HepG2 (cell line): ENCODE measurements at regions not wholly inside any gene's neighbourhood (a gene's known extent, or its start where the extent isn't known, plus 50 kb on each side); places are given as distances from the start of the nearest gene placed in this dataset.
A peak's percentile ranks its signal among the peaks of the same experiment; 100 is the strongest.

Source experiments
- ATAC-seq: fragments of 200-7000 bp; cut with Tn5 transposase; 3 replicates; pipeline ENCODE4 v1.9.1; 2020; ENCODE audit warnings: mild to moderate bottlenecking, moderate library complexity
- BruUV-seq: library from RNA; stranded (reverse); fragments of 400-500 nt; replicated peaks from 2 replicates; lab custom pipeline; 2021; lab: Mats Ljungman, UMichigan
- CTCF ChIA-PET: fragments of 300-600 bp; formaldehyde crosslinking; extraction: SDS; loops from one replicate; lab custom pipeline; 2021; ENCODE audit warnings: low total read pairs, inconsistent platforms, low intra/inter-chr PET ratio; lab: Yijun Ruan, JAX
- POLR2A ChIA-PET: fragments of 350-600 bp; sonication (Branson Sonifier 250); formaldehyde crosslinking; loops from one replicate; lab custom pipeline; 2020; ENCODE audit warnings: antibody characterized with exemption, inconsistent platforms; lab: Yijun Ruan, JAX
- DNase-seq: peaks from one replicate; pipeline ENCODE4 v3.0.0-alpha.2; 2015; ENCODE audit warnings: low spot score
- FAIRE-seq: peaks from 3 replicates; lab custom pipeline; 2011; peaks lifted over from hg19 to GRCh38; lab: Jason Lieb, UNC
- H2AFZ ChIP-seq: one replicate; pipeline ENCODE4 v1.6.1; 2011; ENCODE audit warnings: low read length, inconsistent platforms
- H3K27ac ChIP-seq: fragments of 300-600 bp; 3 replicates; pipeline ENCODE4 v1.8.0; 2011; ENCODE audit warnings: mixed run types, mild to moderate bottlenecking, mixed read lengths, low read length, inconsistent platforms; ENCODE audit not compliant: insufficient read depth; ENCODE audit errors: extremely low read length
- H3K27me3 ChIP-seq, 2 experiments: fragments of 200-600 bp in 1 of 2; 2 replicates in 1 of 2; 3 replicates in 1 of 2; pipeline versions ENCODE4 v1.6.0 to v1.8.0; 2011; ENCODE audit warnings: low read length in 2 of 2, mild to moderate bottlenecking in 2 of 2, moderate library complexity in 2 of 2, inconsistent platforms in 1 of 2; ENCODE audit not compliant: insufficient read depth in 2 of 2, control insufficient read depth in 1 of 2
- H3K36me3 ChIP-seq, 2 experiments: fragments of 200-600 bp in 1 of 2; replicated peaks in 1 of 2; 2 replicates in 1 of 2; 3 replicates in 1 of 2; pipeline versions ENCODE4 v1.5.1 to v1.8.0; 2011; ENCODE audit warnings: low read length in 2 of 2, inconsistent platforms in 1 of 2; ENCODE audit not compliant: insufficient read depth in 2 of 2, control insufficient read depth in 1 of 2
- H3K4me1 ChIP-seq: 2 replicates; pipeline ENCODE4 v1.5.1; 2012; ENCODE audit warnings: low read length, inconsistent platforms; ENCODE audit not compliant: insufficient read depth
- H3K4me2 ChIP-seq: 2 replicates; pipeline ENCODE4 v1.6.0; 2011; ENCODE audit warnings: low read depth, low read length, inconsistent platforms
- H3K4me3 ChIP-seq, 3 experiments: fragments of 200-600 bp in 1 of 3; sonication (generic), shearing (Covaris generic) in 1 of 3; replicated peaks in 1 of 3; 2 replicates each; pipeline ENCODE4 v1.5.1; 2011 to 2016; ENCODE audit warnings: low read length in 3 of 3, inconsistent platforms in 2 of 3, low read depth in 2 of 3, mild to moderate bottlenecking in 2 of 3, control low read depth in 1 of 3, mixed read lengths in 1 of 3; ENCODE audit not compliant: insufficient read depth in 1 of 3
- H3K79me2 ChIP-seq: one replicate; pipeline ENCODE4 v1.6.1; 2011; ENCODE audit warnings: low read length, inconsistent platforms; ENCODE audit not compliant: insufficient read depth
- H3K9ac ChIP-seq: 2 replicates; pipeline ENCODE4 v1.6.0; 2011; ENCODE audit warnings: mild to moderate bottlenecking, low read depth, low read length, inconsistent platforms; ENCODE audit not compliant: insufficient read depth
- H3K9me3 ChIP-seq: 2 replicates; pipeline ENCODE4 v1.5.1; 2012; ENCODE audit warnings: mild to moderate bottlenecking, low read length
- H4K20me1 ChIP-seq: 2 replicates; pipeline ENCODE4 v1.6.0; 2011; ENCODE audit warnings: inconsistent platforms, mild to moderate bottlenecking, low read length, moderate library complexity; ENCODE audit not compliant: insufficient read depth
- DNMT1 ChIP-seq: sonication (generic); formaldehyde crosslinking; IDR thresholded peaks from 2 replicates; pipeline ENCODE4 v1.5.1; 2020; ENCODE audit warnings: mild to moderate bottlenecking, missing genetic modification reagents
- EP300 ChIP-seq, 3 experiments: sonication (generic) in 1 of 3; formaldehyde crosslinking in 1 of 3; IDR thresholded peaks; 2 replicates each; pipeline versions ENCODE4 v1.5.1 to v1.6.1; 2011 to 2020; ENCODE audit warnings: low read depth in 2 of 3, low read length in 2 of 3, borderline replicate concordance in 1 of 3, improper control_type of control experiment in 1 of 3, mild to moderate bottlenecking in 1 of 3, missing genetic modification reagents in 1 of 3, moderate library complexity in 1 of 3
- FOSL2 ChIP-seq: sonication (generic); formaldehyde crosslinking; IDR thresholded peaks from 2 replicates; pipeline ENCODE4 v1.4.0; 2020; ENCODE audit warnings: missing genetic modification reagents
- HDAC2 ChIP-seq: sonication (generic); formaldehyde crosslinking; IDR thresholded peaks from 2 replicates; pipeline ENCODE4 v1.4.0; 2020; ENCODE audit warnings: missing genetic modification reagents
- HNF4A ChIP-seq: sonication (generic); formaldehyde crosslinking; IDR thresholded peaks from 2 replicates; pipeline ENCODE4 v1.4.0; 2020; ENCODE audit warnings: missing genetic modification reagents
- MED8 ChIP-seq: sonication (generic); formaldehyde crosslinking; IDR thresholded peaks from 2 replicates; pipeline ENCODE4 v1.8.1; 2023; ENCODE audit warnings: mild to moderate bottlenecking, missing genetic modification reagents; ENCODE audit not compliant: insufficient replicate concordance
- RORA ChIP-seq: sonication (generic); formaldehyde crosslinking; IDR thresholded peaks from 2 replicates; pipeline ENCODE4 v1.5.0; 2020; ENCODE audit warnings: mild to moderate bottlenecking, missing genetic modification reagents, moderate library complexity
- SAP130 ChIP-seq: IDR thresholded peaks from 2 replicates; pipeline ENCODE4 v1.6.1; 2016; ENCODE audit warnings: low read depth
- TEAD3 ChIP-seq: optimal IDR thresholded peaks from 2 replicates; pipeline ENCODE3; 2016; ENCODE audit warnings: borderline replicate concordance
- ZFX ChIP-seq: sonication (generic); formaldehyde crosslinking; IDR thresholded peaks from 2 replicates; pipeline ENCODE4 v1.4.0; 2020; ENCODE audit warnings: mild to moderate bottlenecking, low read depth, missing genetic modification reagents, moderate library complexity
- ZNF24 ChIP-seq: fragments of 450-650 bp; IDR thresholded peaks from 2 replicates; pipeline ENCODE4 v1.6.1; 2017; ENCODE audit warnings: antibody characterized with exemption, mild to moderate bottlenecking
- ZNF263 ChIP-seq: sonication (generic); formaldehyde crosslinking; IDR thresholded peaks from 2 replicates; pipeline ENCODE4 v1.4.0; 2020; ENCODE audit warnings: missing genetic modification reagents
- WGBS: methylation state at CpG from one replicate; pipeline ENCODE4 v1.1.6; 2017; ENCODE audit warnings: low lambda C conversion rate; 5-methylcytosine and 5-hydroxymethylcytosine counted together
- in situ Hi-C: cut with HindIII; loops from 2 replicates; pipeline ENCODE4 v1.10.0; 2017; ENCODE audit warnings: low pct_unique_long_range_greater_than_20kb; ENCODE audit not compliant: extremely low pct_ligation_motif_present
- intact Hi-C: fragments of 100-400 bp; cut with micrococcal nuclease; formaldehyde crosslinking; loops from one replicate; pipeline ENCODE4 v1.10.0; 2022; ENCODE audit not compliant: unreplicated experiment
- TF ChIP-seq, protein P1 (sequence below): fragments of 450-650 bp; IDR thresholded peaks from 2 replicates; pipeline ENCODE4 v1.6.1; 2017; ENCODE audit warnings: mild to moderate bottlenecking
- TF ChIP-seq, protein P2 (sequence below): IDR thresholded peaks from 2 replicates; pipeline ENCODE4 v1.6.1; 2016; ENCODE audit warnings: mild to moderate bottlenecking
- TF ChIP-seq, protein P3 (sequence below): sonication (generic); formaldehyde crosslinking; IDR thresholded peaks from 2 replicates; pipeline ENCODE4 v1.4.0; 2020; ENCODE audit warnings: missing genetic modification reagents
- TF ChIP-seq, protein P4 (sequence below), 2 experiments: fragments of 450-650 bp in 1 of 2; sonication (generic) in 1 of 2; formaldehyde crosslinking; IDR thresholded peaks; 2 replicates each; pipeline versions ENCODE4 v1.5.0 to v1.8.0; 2020 to 2022; ENCODE audit warnings: mild to moderate bottlenecking in 1 of 2, missing genetic modification reagents in 1 of 2

DNA sequence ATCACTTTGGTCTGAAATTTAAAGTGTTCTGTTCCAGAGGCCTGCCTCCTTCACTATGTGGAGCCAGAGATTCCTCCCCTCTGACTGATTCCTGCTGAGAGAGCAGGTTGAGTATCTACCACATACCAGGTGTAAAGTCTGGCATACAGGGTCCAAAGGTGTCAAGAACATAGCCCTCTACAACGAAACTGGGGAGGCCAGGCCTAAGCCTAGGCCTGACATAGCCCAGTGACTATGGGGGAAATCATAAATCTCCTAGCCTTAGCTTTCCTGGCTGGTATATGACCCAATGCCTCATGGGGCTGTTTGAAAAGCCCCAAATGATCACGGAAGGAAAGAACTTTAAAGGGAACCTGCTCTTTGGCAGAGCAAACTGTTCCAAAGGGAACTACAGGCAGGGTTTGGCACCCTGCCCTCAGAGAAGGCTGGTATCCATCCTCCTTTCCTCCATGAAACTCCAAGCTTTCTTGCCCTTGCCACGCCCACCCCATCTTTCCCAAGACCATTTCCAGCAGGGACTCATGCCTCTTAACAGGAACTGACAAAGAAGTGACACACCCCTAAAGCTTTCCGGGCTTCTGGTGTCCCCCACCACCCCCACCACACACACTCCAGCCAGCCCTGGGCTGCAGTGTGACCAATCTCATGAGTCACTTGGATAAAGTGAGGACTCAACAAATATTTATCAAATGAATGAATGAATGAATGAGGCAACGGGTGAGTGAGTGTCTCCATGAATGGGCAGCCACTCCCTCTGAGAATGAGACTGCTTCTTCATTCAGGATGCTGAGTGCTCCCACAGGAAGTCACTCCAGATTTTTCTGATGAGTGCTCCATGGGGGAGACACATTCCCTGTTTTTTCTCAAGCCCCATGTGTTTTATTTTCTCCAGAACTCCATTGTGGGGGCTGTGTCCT is 93.3 kb upstream of the CALM2 start:
- Histone ChIP-seq H3K4me3 (no peak overlapping the region), H2AFZ (no peak overlapping the region), H3K27ac (no peak overlapping the region), H3K4me1 (peaks cover 87% of the 10 kb centered on the region), H3K36me3 (no peaks in the 10 kb centered on the region), H3K9me3 (no peaks in the 10 kb centered on the region), H3K9ac (no peak overlapping the region), H3K4me2 (0 out of 2 replicates have a peak overlapping the region, but pooled peaks have one; percentile 18), H4K20me1 (no peaks in the 10 kb centered on the region), H3K27me3 (no peaks in the 10 kb centered on the region), H3K79me2 (no peaks in the 10 kb centered on the region)
- BruUV-seq: no TSS peak
- ATAC-seq (no peak), DNase-seq (peak; percentile 66), FAIRE-seq (no peak)
- ChIA-PET CTCF (no interaction called here), POLR2A (interaction anchor here (0.6 kb wide), 1 partner anchor 50 kb away, joined by 3 read pairs; no protein-coding TSS in a partner anchor)
- intact Hi-C loops (loop anchor here (5.0 kb wide), 1 partner anchor 42 kb away; no protein-coding TSS in a partner anchor), in situ Hi-C loops (no loop called here)
- 11% methylated on average over 5 of the region's 5 CpGs for WGBS
- peak; percentile 86 for TF ChIP-seq FOSL2 (CRISPR knock-in tag)
- TF ChIP-seq, protein P1, sequence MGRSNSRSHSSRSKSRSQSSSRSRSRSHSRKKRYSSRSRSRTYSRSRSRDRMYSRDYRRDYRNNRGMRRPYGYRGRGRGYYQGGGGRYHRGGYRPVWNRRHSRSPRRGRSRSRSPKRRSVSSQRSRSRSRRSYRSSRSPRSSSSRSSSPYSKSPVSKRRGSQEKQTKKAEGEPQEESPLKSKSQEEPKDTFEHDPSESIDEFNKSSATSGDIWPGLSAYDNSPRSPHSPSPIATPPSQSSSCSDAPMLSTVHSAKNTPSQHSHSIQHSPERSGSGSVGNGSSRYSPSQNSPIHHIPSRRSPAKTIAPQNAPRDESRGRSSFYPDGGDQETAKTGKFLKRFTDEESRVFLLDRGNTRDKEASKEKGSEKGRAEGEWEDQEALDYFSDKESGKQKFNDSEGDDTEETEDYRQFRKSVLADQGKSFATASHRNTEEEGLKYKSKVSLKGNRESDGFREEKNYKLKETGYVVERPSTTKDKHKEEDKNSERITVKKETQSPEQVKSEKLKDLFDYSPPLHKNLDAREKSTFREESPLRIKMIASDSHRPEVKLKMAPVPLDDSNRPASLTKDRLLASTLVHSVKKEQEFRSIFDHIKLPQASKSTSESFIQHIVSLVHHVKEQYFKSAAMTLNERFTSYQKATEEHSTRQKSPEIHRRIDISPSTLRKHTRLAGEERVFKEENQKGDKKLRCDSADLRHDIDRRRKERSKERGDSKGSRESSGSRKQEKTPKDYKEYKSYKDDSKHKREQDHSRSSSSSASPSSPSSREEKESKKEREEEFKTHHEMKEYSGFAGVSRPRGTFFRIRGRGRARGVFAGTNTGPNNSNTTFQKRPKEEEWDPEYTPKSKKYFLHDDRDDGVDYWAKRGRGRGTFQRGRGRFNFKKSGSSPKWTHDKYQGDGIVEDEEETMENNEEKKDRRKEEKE: no peak
- TF ChIP-seq, protein P2, sequence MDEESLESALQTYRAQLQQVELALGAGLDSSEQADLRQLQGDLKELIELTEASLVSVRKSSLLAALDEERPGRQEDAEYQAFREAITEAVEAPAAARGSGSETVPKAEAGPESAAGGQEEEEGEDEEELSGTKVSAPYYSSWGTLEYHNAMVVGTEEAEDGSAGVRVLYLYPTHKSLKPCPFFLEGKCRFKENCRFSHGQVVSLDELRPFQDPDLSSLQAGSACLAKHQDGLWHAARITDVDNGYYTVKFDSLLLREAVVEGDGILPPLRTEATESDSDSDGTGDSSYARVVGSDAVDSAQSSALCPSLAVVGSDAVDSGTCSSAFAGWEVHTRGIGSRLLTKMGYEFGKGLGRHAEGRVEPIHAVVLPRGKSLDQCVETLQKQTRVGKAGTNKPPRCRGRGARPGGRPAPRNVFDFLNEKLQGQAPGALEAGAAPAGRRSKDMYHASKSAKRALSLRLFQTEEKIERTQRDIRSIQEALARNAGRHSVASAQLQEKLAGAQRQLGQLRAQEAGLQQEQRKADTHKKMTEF (CRISPR knock-in tag): no peak
- TF ChIP-seq, protein P3, sequence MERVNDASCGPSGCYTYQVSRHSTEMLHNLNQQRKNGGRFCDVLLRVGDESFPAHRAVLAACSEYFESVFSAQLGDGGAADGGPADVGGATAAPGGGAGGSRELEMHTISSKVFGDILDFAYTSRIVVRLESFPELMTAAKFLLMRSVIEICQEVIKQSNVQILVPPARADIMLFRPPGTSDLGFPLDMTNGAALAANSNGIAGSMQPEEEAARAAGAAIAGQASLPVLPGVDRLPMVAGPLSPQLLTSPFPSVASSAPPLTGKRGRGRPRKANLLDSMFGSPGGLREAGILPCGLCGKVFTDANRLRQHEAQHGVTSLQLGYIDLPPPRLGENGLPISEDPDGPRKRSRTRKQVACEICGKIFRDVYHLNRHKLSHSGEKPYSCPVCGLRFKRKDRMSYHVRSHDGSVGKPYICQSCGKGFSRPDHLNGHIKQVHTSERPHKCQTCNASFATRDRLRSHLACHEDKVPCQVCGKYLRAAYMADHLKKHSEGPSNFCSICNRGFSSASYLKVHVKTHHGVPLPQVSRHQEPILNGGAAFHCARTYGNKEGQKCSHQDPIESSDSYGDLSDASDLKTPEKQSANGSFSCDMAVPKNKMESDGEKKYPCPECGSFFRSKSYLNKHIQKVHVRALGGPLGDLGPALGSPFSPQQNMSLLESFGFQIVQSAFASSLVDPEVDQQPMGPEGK (CRISPR knock-in tag): peak; percentile 23
- TF ChIP-seq, protein P4, sequence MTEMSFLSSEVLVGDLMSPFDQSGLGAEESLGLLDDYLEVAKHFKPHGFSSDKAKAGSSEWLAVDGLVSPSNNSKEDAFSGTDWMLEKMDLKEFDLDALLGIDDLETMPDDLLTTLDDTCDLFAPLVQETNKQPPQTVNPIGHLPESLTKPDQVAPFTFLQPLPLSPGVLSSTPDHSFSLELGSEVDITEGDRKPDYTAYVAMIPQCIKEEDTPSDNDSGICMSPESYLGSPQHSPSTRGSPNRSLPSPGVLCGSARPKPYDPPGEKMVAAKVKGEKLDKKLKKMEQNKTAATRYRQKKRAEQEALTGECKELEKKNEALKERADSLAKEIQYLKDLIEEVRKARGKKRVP (CRISPR knock-in tag; IDR thresholded peaks at IDR 0.05): peak in 1 of 2 experiments; percentile 50; a peak in 1 of 4 replicates
- TF ChIP-seq TEAD3 (CRISPR knock-in tag): peak; percentile 7
- no peak for TF ChIP-seq DNMT1 (CRISPR knock-in tag)
- peak; percentile 36; the same call in 1 of the 2 replicates for TF ChIP-seq SAP130 (CRISPR knock-in tag)
- TF ChIP-seq HNF4A (CRISPR knock-in tag): peak; percentile 49; the same call in 1 of the 2 replicates
- peak; percentile 13; the same call in 1 of the 2 replicates for TF ChIP-seq HDAC2 (CRISPR knock-in tag)
- TF ChIP-seq ZNF24: peak; percentile 88
- TF ChIP-seq ZFX: peak; percentile 28; the same call in 1 of the 2 replicates
- peak; percentile 94 for TF ChIP-seq ZNF263 (CRISPR knock-in tag)
- no peak for TF ChIP-seq MED8 (CRISPR knock-in tag)
- TF ChIP-seq RORA (CRISPR knock-in tag): no peak
- peak in 1 of 2 experiments; percentile 25; a peak in 1 of 4 replicates for TF ChIP-seq EP300 (IDR thresholded peaks at IDR 0.05; ENCODE audit: low read depth in 2 of 2, low read length in 2 of 2)
- TF ChIP-seq EP300 (CRISPR knock-in tag; IDR thresholded peaks at IDR 0.05; ENCODE audit: borderline replicate concordance): no peak; the same call in 1 of the 2 replicates
